ENCODE measurements at regions not wholly inside any gene's neighbourhood (a gene's known extent, or its start where the extent isn't known, plus 50 kb on each side); places are given as distances from the start of the nearest gene placed in this dataset.
"Not testable (repeated sequence)": the region's sequence is repeated elsewhere in the genome, so short reads cannot be mapped to it uniquely, and the experiment has no call there.

DNA sequence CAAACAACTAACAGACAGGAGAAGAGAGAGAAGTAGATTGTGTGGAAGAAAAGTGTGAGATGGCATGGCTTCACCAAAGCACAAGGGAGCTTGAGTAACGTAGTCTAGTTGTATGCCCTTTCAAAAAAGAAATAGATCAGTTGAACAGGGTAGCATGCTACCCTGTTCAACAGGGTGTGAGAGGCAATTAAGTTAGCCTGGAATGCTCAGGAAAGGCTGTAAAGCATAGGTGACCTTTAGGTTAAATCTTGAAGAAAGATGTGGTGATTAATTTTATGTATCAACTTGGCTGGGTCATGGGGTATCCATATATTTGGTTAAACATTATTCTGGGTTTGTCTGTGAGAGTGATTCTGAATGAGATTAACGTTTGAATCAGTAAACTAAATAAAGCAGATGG is 61.8 kb upstream of the ZC3H15 start:
- DNase-seq, result no peak
- no peaks in the 10 kb centered on the region for H3K36me3 ChIP-seq
- no peak overlapping the region for H3K4me3 ChIP-seq (ENCODE audit: low read depth, low read length)
- TF ChIP-seq CTCF (IDR thresholded peaks at IDR 0.05; ENCODE audit: low read depth, low read length), result no peak
- H3K27ac ChIP-seq, result no peak overlapping the region
- H3K9me3 ChIP-seq (ENCODE audit: severe bottlenecking), result no peaks in the 10 kb centered on the region
- no peaks in the 10 kb centered on the region for H3K27me3 ChIP-seq (ENCODE audit: insufficient read depth, low read depth, severe bottlenecking)

DNA sequence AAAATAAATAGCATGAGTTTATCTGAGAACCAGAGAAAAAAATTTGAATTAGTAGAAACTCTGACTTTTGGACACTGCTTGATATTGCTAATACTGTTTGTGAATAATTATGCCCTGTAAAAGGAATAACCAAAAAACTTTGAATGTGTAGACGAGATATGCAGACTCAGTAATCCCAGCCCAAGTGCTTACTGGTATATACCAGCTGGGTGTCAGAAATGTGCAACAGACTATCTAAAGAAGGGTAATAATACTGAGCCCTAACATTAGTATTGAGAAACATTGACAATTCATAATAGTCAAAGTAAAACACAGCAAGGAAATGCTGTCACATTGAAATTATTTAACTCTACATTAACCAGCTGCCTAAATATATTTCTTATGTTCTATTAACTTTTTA is 60.5 kb upstream of the ZC3H15 start:
- DNase-seq, result no peak
- H3K36me3 ChIP-seq, result no peaks in the 10 kb centered on the region
- H3K27ac ChIP-seq, result no peak overlapping the region
- TF ChIP-seq CTCF (IDR thresholded peaks at IDR 0.05; ENCODE audit: low read depth, low read length), result no peak
- H3K27me3 ChIP-seq (ENCODE audit: insufficient read depth, low read depth, severe bottlenecking), result no peaks in the 10 kb centered on the region
- no peaks in the 10 kb centered on the region for H3K9me3 ChIP-seq (ENCODE audit: severe bottlenecking)
- no peak overlapping the region for H3K4me3 ChIP-seq (ENCODE audit: low read depth, low read length)

DNA sequence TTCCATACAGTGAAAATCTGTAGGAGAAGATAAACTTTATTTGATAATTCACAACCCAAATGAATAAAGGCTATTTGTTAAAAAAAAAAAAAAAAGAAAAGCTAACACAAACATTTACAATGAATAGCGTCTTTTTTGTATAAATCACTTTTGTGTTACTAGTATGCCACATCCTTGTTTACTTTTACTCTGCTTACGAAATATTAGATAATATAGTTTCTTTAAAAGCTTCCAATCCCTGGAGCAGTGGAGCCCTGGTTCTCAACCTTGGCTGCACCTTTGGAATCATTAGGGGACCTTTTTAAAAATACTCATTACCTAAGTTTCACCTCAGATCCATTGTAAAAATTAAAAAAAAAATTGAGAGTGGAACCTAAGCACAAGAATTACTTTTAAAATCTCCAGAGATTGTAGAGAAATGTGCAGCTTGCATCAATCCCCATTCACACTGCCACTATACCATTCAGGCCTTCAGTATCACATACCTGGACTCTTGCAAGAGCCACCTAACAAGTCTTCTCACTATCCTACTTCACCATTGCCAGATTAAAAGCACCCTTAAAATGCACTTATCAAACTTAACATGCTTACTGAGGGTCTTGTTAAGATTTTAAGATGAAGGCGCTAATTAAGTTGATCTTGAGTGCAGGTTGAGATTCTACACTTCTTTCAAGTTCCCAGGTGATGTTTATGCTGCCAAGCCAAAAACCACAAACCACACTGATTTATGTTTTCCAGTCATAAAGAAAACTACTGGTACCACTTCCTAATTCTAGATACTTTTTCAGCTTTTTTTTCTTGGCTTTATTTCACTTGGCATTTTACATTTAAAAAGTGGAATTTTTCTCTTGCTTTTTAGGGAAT is 59.7 kb upstream of the ZC3H15 start:
- Histone ChIP-seq H3K27ac (no peak overlapping the region), H3K36me3 (no peaks in the 10 kb centered on the region), H3K9me3 (ENCODE audit: severe bottlenecking) (no peaks in the 10 kb centered on the region), H3K27me3 (ENCODE audit: insufficient read depth, low read depth, severe bottlenecking) (no peaks in the 10 kb centered on the region), H3K4me3 (ENCODE audit: low read depth, low read length) (no peak overlapping the region)
- no peak for TF ChIP-seq CTCF (IDR thresholded peaks at IDR 0.05; ENCODE audit: low read depth, low read length)
- DNase-seq, result no peak

DNA sequence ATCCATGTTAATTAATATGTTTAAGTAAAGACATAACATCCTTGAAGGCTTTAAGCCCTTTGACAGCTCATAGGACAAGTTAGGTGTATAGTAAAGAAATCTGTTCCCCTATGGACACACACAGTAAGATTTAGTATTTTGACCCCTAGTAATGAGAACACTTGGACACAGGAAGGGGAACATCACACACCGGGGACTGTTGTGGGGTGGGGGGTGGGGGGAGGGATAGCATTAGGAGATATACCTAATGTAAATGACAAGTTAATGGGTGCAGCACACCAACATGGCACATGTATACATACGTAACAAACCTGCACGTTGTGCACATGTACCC is 59.1 kb upstream of the ZC3H15 start:
- not testable (repeated sequence) for H3K4me3 ChIP-seq (ENCODE audit: low read depth, low read length); DNase-seq; H3K36me3 ChIP-seq; H3K27me3 ChIP-seq (ENCODE audit: insufficient read depth, low read depth, severe bottlenecking); H3K27ac ChIP-seq; H3K9me3 ChIP-seq (ENCODE audit: severe bottlenecking)

DNA sequence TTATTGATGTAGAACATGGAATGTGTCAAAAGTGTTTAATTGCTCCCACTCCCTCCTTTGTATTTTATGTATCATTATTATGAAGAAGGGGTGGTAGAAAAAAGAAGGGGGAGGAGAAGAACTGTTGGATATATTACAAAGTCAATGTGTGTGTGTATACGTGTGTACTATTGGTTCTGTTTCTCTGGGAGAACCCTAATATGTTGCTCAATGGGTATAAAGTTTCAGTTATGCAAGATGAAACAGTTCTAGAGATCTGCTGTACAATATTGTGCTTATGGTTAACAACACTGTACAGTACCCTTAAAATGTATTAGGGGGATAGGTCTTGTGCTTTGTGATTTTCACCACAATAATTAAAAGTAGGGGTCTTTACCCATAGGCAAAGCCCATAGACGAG is 58.1 kb upstream of the ZC3H15 start:
- Histone ChIP-seq H3K36me3 (no peaks in the 10 kb centered on the region), H3K9me3 (ENCODE audit: severe bottlenecking) (no peaks in the 10 kb centered on the region), H3K27me3 (ENCODE audit: insufficient read depth, low read depth, severe bottlenecking) (no peaks in the 10 kb centered on the region), H3K27ac (no peak overlapping the region), H3K4me3 (ENCODE audit: low read depth, low read length) (no peak overlapping the region)
- TF ChIP-seq CTCF (IDR thresholded peaks at IDR 0.05; ENCODE audit: low read depth, low read length), result no peak
- DNase-seq, result no peak

GRCh38 chr2:186429104-186429503 is 57.0 kb upstream of the ZC3H15 start:
- Histone ChIP-seq H3K27ac (no peak overlapping the region), H3K9me3 (ENCODE audit: severe bottlenecking) (no peaks in the 10 kb centered on the region), H3K36me3 (no peaks in the 10 kb centered on the region), H3K27me3 (ENCODE audit: insufficient read depth, low read depth, severe bottlenecking) (no peaks in the 10 kb centered on the region), H3K4me3 (ENCODE audit: low read depth, low read length) (no peak overlapping the region)
- no peak for DNase-seq
- TF ChIP-seq CTCF (IDR thresholded peaks at IDR 0.05; ENCODE audit: low read depth, low read length), result no peak
